Mucosa of gallbladder (tissue), 1 donor: ENCODE measurements at regions not wholly inside any gene's neighbourhood (a gene's known extent, or its start where the extent isn't known, plus 50 kb on each side); places are given as distances from the start of the nearest gene placed in this dataset.
"Not testable (repeated sequence)": the region's sequence is repeated elsewhere in the genome, so short reads cannot be mapped to it uniquely, and the experiment has no call there.

Source experiments
- DNase-seq: peaks from one replicate; pipeline ENCODE4 v3.0.0-alpha.2; 2020; ENCODE audit warnings: low spot score
- donor health status: DM: no; HTN: no; CAD: no.

DNA sequence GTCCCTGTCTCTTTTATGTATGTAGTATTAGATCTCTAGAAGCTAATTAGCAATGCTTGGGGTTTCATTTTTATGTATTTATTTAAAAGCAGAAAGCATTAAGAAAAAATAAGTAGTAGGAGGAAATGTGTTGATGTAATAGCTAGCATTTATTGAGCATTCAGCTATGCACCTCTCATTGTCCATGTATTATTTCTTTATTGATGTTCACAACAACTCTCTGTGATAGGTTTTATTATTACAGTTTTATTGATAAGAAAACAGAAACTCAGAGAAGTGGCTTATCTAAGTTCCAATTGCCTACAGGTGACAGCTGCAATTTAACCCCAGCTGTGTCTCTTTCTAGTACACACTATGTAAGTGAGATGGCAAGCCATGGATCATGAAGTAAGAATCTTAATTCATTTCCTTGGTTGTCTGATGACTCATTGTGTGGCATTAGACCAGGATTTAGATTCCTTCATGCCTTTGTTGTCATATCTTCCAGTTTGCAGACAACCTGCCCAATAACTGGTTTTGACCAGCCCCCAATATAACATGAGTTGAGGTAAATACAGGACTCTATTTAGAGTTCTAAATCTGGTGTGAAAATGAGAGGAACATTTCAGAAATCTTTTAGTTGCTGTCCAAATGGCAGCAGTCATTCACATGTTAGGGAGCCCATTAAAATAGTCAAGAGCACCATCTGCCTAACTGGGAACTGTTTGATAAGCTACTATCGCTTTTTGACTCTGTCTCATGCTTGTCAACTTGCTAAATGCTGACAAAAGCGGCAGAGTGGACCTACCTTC, 170.8 kb upstream of the PHACTR1 start:
- DNase-seq, result peak; percentile 15

DNA sequence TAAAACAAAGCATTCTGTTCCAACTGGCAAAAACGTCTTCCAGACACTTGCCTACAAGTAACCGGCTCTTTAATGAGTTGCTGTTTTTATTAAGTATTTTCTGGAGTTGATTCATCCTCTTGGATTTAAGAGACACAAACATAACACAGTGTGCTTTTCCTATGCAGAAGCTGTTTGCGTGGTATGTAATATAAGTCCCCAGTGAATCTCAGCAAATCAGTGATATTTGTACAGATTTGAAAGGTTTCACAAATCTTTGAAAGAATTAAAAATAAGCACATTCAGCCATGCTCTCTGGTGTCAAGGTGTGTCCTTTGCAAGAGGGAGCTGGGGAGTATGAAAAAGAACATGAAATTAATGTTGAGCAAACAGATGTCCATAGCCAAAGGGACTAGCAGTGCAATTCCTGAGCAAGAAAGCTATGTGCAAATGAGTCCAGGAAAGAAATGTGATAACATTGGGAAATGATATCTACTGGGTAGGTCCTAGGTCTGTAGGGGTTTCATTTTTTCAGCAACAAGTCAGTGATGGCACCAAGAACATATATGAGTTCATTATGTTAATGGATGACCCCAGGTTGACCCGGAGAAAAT, 170.1 kb upstream of the PHACTR1 start:
- DNase-seq, result no peak

DNA sequence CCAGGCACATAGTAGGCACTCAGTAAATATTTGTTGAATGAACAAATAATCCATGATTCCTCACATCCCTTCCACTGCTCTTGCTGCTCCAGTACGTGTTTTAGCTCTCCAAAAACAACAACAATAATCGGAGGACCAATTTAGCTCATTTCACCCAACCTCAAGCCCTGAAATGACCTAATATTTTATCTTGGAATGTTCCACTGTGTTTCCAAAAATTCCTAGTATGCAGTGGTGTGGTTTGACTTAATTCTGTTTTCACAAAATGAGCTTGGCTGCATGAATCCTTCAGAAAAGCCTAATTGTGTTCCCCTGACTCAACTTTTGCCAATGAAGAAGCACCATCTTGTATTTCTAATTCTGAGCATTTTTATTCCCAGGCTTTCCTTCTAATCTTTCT, 168.0 kb upstream of the PHACTR1 start:
- no peak for DNase-seq

DNA sequence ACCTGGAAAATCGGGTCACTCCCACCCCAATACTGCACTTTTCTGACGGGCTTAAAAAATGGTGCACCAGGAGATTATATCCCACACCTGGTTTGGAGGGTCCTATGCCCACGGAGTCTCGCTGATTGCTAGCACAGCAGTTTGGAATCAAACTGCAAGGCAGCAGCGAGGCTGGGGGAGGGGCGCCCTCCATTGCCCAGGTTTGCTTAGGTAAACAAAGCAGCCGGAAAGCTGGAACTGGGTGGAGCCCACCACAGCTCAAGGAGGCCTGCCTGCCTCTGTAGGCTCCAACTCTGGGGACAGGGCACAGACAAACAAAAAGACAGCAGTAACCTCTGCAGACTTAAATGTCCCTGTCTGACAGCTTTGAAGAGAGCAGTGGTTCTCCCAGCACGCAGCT, 167.1 kb upstream of the PHACTR1 start:
- DNase-seq, result not testable (repeated sequence)

DNA sequence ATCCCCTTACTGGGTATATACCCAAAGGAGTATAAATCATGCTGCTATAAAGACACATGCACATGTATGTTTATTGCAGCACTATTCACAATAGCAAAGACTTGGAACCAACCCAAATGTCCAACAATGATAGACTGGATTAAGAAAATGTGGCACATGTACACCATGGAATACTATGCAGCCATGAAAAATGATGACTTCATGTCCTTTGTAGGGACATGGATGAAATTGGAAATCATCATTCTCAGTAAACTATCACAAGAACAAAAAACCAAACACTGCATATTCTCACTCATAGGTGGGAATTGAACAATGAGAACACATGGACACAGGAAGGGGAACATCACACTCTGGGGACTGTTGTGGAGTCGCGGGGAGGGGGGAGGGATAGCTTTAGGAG, 161.7 kb upstream of the PHACTR1 start:
- DNase-seq, result not testable (repeated sequence)

DNA sequence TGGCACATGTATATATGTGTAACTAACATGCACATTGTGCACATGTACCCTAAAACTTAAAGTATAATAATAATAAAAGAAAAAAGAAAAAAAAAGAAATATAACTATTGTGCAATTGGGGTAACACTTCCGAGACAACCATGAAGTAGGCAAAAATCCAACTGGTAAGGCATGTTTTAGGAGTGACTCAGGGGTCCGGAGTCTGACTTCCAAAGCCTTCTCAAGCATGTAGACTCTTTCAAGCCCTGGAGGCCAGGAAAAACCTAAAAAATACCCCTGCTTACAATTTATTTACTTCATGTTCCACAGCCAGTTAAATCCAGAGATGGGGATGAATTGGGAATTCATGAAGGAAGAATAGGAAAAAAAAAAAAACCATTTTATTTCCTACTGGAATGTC, 161.3 kb upstream of the PHACTR1 start:
- DNase-seq, result no peak

DNA sequence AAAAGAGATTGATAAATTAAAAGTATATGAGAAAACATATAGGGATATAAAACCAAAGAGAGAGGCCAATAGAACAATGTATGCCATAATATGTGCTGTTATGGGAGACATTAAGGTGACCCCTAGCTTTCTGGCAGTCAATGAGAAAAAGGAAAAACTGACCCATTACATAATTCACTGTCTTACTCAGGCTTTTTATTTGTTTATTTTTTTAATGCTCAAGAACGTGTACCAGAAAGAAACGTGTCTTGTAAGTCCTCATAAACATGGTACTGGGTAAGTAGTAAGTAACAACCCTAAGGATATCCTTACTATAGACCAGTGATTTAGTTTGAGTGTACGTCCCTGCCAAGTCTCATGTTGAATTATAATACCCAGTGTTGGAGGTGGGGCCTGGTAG, 160.8 kb upstream of the PHACTR1 start:
- DNase-seq, result no peak

DNA sequence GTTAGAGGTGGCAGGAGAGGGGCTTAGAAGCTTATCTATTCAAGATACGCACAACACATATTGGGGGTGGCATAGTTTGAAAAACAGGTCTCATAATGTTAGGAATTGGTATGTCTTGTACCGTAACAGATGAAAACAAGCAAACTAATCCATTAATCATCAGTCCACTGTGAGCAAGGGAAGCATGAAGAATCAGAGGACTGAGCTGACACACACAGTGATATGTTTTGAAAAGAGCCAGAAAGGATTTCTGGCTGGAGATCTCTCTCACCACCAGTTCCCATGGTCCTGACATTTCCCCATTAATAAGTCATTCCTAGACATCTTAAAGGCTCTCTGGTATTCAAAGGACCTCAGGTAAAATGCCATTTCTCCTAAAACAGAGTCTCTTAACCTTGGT, 158.8 kb upstream of the PHACTR1 start:
- DNase-seq, result no peak

DNA sequence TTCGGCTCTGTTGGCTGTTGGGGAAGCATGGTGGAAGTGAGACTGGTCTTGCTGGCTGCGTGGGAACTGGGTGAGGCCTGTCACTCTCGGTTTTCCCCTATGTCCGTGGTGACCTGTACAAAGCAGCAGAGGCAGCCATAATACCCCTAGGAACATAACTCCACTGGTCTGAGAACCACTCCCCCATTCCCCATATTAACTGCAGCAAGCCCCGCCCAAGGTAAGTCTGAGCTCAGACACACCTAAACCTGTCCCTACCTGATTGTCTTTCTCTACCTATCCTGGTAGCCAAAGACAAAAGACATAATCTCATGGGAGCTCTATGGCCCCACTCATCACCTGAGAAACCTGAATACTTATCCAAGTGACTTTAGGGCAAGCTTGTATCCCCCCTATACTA, 156.3 kb upstream of the PHACTR1 start:
- DNase-seq, result no peak

DNA sequence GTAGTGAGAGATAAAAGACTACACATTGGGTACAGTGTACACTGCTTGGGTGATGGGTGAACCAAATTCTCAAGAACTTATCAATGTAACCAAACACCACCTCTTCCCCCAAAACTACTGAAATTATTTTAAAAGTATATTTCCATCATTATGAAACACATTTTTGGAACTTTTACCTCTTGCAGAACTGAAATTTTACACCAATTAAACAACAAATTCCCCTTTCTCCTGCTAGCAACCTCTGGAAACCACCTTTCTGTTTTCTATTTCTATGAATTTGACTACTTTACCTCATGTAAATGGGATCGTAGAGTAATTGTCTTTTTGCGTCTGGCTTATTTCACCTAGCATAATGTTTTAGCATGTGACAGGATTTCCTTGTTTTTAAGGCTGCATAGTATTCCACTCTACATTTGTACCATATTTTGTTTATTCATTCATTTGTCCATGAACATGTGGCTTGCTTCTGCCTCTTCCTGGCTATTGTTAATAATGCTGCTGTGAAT, 149.9 kb upstream of the PHACTR1 start:
- no peak for DNase-seq

DNA sequence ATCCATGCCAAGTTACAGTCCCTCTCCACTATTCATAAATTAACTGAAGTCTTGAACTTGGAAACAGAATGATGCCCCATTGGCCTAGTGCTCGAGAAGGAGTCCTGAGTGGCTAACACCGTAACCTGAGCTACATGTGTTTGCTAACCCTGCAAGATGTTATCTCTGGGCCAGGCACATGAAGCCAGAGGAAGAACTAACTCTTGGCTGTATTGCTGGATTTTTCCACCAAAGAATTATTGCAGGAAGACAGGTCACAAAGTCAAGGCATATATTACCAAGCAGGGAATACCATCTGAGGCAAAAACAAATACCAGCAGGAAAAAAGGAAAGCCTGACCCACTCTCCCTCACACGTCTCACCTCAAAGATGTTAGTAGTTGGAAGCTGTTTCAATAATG, 148.9 kb upstream of the PHACTR1 start:
- no peak for DNase-seq

DNA sequence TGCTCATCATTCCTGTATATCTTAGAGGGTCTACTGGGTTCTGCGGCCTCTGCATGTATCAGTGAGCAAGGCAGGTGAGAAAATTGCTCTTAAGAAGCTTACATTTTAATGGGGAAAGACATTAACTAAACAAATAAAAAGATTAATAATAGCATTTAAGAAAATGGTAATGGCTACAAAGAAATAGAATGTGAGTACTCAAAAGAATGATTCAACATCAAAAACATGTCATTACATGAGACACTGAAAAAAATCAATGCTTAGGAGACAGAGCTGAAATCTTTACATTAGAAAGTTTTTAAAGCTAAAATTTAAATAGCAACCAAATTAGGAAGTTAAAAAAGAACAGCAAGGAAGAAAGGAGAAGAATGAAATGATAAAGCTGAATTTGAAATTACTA, 146.9 kb upstream of the PHACTR1 start:
- DNase-seq, result no peak

DNA sequence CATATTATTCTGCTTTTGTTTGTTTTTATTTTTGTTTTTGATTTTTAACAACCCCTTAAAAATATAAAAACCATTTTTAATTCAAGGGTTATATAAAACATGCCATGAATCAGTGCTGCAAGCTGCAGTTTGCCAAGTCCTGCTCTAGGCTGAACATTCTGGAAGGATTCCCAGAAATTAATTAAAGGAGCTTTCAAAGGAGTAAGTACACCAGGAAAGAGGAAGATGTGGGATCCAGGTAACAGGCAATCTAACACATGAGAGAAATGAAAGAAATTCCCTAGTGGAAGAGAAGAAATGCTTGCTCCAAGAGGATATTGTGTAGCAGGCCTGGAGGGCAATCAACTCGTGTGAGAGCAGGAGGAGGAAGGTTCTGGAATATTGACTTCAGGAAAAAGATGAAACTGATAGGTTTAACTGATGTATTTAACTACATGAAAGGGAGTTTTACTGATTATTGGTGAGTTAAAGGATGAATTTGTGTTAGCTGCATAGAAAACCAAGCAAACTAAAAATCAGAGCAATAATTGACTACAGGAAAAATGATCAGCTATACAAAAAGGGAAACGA, 146.0 kb upstream of the PHACTR1 start:
- DNase-seq, result no peak

DNA sequence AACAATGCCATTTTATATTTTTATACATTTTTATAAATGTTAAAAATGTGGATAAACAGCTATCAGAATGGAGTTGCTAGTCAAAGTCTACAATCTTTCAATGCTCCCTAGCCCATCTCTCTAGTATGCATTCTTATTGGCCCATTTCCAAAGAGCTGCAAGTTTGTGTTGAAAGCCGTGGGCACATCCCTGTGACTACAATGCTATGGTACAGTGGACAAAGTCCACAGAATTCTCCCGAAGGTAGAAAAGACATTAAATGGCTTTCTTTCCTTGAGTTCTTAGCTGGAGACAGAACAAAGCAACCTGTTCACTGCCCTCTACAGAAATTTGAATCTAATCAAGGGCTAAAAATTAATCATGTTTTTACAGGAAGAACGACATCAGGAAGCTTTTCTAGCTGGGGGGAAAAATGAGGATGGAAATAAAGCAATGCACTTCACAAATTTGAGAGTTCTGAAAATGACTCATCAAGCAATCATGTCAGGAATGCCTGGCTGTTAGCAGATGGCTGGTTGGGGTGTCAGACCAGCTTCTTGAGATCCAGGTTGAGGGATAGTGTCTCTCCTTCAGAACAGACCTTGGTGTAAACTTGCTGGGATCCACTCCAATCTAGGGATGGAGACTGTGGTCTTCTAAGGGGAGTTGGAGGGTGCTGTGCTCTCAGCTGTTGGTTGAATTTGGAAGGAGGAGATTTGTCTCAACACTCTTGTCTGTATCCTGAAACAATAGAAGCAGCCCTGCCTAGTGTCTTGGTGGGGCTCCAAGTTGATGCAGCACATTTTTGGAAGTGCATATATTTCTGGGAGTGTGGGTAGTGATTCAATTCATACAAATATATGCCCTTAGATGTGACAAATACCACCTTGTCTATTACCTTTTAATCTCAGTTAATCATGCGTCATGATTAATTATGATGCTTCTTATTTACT, 143.4 kb upstream of the PHACTR1 start:
- peak; percentile 36 for DNase-seq

DNA sequence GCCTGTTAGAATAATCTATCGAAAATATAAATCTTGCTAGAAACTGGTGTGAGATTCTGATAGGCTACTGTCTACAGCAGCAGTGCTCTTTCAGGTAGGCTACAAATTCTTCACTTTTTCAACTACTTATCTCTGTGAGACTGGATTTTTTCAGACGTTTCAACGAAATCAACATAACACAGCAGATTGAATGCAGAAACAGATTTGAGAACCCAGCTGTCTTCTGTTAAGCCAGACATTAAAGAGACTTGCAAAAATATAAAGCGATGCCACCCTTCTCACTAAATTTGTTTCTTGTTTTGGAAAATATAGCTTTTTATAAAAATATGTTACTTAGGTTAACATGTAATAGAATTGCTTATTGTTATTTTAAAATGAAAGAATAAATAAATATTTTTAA, 140.6 kb upstream of the PHACTR1 start:
- DNase-seq, result no peak

DNA sequence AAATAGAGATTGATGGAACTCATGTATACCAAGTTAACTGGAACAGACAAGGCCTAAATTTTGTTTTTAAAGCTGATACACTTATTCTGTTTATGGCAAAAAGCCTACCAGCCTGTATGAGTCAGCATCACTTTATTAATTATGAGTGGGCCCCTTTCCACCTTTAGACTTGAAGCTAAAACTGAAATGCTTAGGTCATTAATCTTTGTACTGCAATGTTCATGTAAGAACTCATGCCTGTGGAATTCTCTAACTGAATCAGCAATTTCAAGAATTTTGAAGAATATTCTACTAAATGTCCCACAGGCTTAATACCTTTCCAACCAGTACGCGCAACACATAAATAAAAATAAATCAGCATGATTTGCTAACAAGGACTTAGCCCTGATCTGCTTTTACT, 140.2 kb upstream of the PHACTR1 start:
- DNase-seq, result no peak

DNA sequence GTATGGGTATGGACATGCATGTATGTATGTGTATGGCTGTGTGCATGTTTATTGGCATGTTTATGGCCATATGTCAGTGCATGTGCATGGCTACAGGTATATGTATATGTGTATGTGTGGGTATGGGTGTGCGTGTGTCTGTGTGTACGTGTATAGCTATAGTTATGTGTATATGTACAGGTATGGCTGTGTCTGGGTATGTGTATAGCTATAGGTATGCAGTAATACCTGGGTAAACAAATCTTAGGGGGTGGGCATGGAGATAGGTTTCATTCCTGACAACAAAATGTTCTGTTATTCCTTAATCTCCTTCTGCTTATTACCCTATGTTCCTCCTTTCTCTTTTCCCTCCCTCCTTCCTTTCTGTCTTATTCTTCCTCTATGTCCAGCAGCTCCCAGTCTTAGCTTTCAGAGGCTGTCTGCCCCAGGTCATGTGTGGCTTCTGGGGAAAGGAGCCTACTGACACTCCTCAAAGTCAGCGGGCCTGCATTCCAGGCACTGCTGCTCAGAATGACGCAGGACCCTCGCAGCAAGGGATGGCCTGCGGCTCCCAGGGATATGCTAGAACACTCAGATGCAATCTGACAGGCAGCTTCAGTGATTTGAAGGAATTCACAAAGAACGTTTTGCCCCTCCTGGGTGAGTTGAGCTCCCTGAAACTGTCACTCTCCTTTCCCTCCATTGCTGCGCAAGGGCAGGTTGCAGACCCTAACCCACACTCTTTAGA, 139.3 kb upstream of the PHACTR1 start:
- no peak for DNase-seq

DNA sequence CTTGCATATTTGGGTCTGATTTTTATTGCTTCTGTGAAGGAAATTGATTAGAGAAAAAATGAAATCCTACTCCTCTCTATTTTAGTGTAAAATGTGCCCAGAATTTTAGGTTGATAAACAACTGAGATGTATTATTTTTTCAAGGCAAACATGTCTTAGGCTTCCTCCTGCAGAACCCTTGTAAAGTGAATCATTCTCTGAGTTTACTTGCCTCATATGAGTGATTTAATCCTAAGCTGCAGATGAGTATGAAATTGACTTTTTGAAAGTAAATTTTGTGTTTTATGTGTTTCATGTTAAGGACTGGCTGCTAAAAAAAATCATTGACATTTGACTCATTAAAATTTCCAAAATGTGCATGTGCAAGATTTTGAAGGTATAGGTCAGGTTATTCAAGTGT, 138.5 kb upstream of the PHACTR1 start:
- no peak for DNase-seq

DNA sequence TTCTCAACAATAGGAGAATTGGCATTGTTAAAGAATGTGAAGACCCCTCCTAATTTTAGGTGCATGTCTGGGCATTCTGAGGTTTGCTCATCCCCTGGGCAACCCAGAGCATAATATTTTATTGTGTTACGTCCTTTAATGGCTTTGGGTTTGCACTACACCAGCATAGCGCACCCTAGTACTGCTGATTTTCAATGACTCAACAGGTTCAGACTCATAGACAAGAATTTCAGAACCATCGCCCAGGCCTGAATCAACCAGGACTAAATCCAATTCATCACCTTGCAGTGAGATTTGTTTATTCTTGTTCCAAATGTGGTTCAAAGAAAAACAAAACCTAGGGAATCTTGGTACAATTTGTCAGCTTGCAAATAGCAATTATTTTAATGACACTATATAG, 137.8 kb upstream of the PHACTR1 start:
- DNase-seq, result no peak

DNA sequence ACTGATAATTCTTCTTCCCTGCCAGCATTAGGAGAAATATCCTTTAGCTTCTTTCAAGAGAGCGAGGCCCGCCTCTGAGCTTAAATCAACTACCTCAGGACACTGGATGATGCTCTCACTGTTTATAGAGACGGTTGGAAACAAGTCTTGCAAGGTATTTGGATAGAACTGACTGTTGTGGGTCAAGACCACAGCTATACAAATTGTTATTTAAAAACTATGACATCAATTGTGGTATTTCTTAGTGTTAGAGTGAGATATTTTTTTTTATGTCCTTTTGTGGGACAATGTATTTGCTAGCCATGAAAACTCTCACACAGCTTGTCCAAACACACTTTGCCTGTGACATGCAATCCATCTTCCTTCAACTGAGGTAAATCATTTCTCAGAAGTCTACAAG, 136.3 kb upstream of the PHACTR1 start:
- no peak for DNase-seq

DNA sequence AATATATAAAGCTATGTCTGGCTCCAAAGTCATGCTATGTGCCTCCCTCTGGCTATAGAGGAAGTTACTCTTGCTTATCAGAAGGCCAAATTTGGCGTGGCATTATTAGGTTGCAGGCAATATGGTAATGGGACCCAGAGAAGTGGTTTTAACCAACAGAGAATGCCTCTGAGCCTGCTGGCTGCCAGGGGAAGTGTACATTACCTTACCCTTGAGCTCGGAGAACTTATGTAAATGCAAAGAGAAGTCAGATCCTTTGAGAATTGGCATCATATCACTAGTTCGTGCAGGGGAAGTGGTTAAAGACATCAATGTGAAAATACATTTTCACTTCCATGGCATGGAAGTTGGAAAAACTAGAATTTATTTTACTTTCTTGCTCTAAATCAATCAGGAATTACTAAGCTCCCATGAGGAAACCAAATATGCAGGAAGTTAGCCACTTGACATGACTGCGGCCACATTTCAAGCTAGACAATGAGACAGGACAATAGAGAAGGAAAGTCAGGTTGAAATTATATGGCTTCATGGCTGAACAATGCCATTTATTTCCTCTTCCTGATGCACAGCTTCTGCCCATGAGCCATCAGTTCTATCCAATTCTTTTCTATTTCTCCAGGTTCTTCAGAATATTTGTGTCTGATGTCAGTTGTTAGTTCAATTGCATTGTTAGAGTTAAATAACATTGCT, 134.0 kb upstream of the PHACTR1 start:
- DNase-seq, result no peak
